Right ventricle myocardium inferior (tissue), 1 donor: ENCODE measurements at regions not wholly inside any gene's neighbourhood (a gene's known extent, or its start where the extent isn't known, plus 50 kb on each side); places are given as distances from the start of the nearest gene placed in this dataset.
"Not testable (repeated sequence)": the region's sequence is repeated elsewhere in the genome, so short reads cannot be mapped to it uniquely, and the experiment has no call there.

Source experiments
- ATAC-seq: fragments of 200-7000 bp; cut with Tn5 transposase; one replicate; pipeline ENCODE4 v1.9.1; 2020; ENCODE audit warnings: mild to moderate bottlenecking, moderate library complexity
- DNase-seq: peaks from one replicate; pipeline ENCODE4 v3.0.0; 2021; ENCODE audit errors: missing footprints
- intact Hi-C: fragments of 100-400 bp; cut with DNase I; formaldehyde crosslinking; loops from one replicate; pipeline ENCODE4 v1.11.0; 2022
- donor health status: DM: no; HTN: yes; CAD: no; lungs with severe emphysema.

DNA sequence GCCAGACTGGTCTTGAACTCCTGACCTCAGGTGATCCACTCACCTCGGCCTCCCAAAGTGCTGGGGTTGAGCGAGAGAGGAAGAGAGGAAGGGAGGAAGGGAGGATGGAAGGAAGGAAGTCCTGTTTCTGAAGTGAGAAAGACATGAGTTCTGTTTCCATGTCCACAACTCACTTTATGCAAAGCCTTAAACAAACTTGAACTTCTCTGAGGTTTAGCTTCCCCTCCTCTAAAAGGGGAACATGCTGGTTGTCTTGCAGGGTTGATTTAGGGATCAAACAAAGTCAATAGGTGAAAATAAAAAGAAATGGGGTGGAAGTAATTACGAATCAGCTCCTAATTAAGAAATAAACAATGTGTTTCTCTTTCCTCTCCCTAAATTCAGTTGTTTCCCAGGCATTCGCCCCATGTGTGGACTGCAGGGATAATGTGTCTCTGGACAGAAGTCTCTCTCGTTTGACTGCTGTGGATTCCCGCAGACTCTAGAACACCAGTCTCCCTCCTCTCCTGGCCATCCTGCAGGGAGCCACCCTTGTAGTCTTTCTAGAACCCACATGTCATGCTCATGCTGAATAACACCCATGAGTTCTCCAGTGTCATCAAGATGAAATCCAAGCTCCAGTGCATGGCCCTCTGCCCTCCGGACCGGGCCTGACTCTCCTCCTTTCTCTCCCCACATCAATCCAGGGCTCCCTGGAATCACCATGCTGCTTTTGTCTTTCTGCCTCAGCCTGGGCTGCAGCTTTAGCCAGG is 229.3 kb upstream of the TRIB2 start:
- DNase-seq: no peak
- no peak for ATAC-seq
- intact Hi-C loops: loop anchor here (5.0 kb wide), 1 partner anchor 230 kb away; the partner anchor contains the start of gene TRIB2

DNA sequence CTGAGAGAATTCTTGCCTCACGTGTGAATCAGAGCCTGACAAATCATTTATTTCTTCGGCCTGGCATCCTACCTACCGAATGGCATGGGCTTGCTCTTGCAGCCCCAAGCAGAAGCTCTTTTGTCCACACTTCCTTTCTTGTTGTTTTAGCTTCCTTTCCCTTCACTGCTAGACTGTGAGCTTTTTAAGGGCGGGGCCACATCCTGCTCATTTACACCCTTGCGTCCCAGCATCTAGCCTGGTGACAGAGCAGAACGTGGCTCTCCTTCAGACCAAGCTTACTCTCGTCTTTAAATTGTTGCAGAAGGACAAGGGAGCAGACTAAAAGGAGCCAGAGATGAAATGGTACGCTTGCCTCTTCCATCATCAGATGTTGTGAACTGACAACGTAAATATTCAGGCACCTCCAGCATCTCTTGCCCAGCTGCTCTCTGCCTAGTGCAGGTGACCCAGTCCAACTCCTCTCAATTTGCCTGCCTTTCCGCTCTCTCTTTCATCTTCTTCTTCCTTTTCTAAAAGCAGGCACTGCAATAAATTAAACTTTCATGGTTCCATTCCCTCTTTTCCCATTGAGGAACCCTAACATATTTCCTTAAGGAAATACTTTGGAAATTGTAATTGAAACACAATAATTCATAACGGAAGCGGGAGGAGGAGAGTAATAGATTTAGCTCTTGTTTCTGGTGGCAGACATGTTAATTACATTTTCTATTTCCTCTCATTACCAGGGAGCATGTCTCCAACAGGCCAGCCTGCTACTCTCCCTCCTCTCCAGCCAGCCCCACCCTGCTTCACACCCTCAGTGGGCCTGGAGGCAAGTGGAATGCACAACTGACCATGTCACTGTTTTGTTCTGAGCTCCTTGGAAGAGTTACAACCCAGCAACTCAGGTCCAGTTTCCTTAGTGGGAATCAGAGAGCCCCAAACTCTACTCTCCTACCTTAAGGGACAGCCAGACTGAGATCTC is 228.1 kb upstream of the TRIB2 start:
- intact Hi-C loops: loop anchor here (1.0 to 5.0 kb wide), 2 partner anchors 45 to 229 kb away; partner anchors contain the start of gene TRIB2
- DNase-seq (no peak), ATAC-seq (no peak)

DNA sequence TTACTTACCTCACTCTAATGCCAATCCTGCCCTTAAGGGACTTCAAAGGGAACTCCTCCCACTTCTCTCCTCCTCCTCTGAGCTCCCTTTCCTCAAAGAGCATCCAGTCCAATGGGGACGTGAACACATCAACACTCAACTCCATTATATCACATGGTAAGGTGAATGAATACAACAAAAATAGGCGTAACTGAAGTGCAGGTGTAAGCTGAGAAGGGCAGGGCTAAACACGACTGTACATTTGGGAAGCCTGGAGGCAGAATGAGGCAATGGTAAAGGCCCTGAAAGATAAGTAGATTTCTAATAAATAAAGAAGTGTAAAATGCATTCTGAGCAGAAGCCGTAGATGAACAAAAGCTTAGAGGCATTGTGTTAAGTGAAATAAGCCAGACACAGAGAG is 226.1 kb upstream of the TRIB2 start:
- no peak for DNase-seq
- ATAC-seq: no peak
- intact Hi-C loops: no loop called here

GRCh38 chr2:12492360-12492759 is 224.4 kb upstream of the TRIB2 start:
- ATAC-seq, DNase-seq, intact Hi-C loops: not testable (repeated sequence)

DNA sequence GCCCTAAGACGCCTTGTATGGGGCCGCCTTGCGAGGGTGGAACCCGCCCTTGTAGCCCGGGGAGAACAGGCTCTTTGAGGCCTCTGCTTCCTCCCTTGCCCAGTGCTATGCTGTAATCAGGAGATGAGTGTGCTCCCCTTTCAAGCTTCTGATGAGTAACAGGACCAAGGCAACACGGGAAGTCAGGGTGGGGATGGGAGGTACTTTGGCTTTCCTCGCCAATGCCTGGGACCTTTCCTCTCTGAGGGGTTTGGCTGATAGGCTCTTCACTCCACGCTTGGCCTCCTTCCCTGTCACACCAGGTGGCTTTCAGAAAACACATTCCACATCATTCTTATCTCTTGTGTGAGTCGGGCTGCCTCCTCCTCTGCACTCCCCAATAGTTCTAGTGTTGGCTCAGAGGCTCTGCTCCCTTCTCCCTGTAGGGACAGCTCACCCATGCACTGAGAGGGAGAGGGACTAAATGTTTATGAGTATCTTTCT is 223.7 kb upstream of the TRIB2 start:
- DNase-seq (peak; percentile 55), ATAC-seq (peak; percentile 83)
- intact Hi-C loops: no loop called here

GRCh38 chr2:12495247-12495868 is 221.4 kb upstream of the TRIB2 start:
- intact Hi-C loops: no loop called here
- DNase-seq: no peak
- ATAC-seq: no peak

DNA sequence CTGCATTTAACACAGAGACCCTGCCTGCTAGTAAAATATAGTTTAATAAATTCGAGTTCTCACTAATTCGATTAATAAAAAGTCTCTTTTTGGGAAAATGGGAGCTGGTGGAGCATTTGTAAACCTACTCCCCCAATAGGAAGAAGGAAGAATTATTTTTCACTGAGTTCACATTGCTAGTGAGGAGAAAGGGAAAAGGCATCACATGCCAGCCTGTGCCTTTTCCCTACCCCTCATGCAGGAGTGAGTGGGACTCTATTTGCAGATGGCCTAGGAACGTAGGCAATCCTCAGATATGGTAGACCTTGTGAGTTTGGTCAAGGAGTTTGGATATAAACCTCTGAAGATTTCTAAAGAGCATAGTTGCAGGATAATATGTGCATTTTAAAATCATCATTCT is 218.4 kb upstream of the TRIB2 start:
- no peak for ATAC-seq
- no peak for DNase-seq
- intact Hi-C loops: no loop called here

- intact Hi-C loops: no loop called here
- no peak for DNase-seq
- ATAC-seq: no peak
These were observed 218.0 kb upstream of the TRIB2 start for GRCh38 chr2:12498704-12499103.

- no peak for DNase-seq
- ATAC-seq: no peak
- intact Hi-C loops: no loop called here
These were observed 215.8 kb upstream of the TRIB2 start for GRCh38 chr2:12500899-12501298.

GRCh38 chr2:12501469-12502158 is 215.1 kb upstream of the TRIB2 start:
- intact Hi-C loops: no loop called here
- peak; percentile 48 for ATAC-seq
- no peak for DNase-seq

GRCh38 chr2:12502759-12503158 is 214.0 kb upstream of the TRIB2 start:
- no peak for DNase-seq

DNA sequence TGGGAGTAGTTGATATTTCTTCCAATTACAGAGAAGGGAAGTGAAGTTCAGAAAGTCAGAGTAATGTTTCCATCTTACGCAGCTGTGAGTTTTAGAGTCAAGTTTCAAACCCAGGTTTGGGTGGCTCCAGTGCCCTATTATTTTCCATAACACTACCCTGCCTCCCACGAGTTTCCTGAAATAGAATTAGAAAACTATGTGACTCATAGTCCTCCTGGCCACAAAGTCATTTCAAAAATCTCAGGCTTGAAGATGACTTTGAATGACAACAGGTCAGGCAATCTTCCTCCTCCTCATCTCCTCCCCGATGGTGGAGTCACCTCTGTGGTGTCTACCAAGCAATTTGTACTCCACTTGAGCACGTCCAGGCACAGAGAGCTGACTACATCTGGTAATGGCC is 212.3 kb upstream of the TRIB2 start:
- no peak for DNase-seq
- no peak for ATAC-seq
- intact Hi-C loops: no loop called here

More at GRCh38 chr2:12502759-12503158, 214.0 kb upstream of the TRIB2 start:
- intact Hi-C loops: no loop called here
- ATAC-seq: no peak

GRCh38 chr2:12506846-12507245 is 209.9 kb upstream of the TRIB2 start:
- no peak for DNase-seq
- no peak for ATAC-seq
- intact Hi-C loops: no loop called here

- intact Hi-C loops: no loop called here
- ATAC-seq: no peak
- DNase-seq: no peak
These were observed 209.4 kb upstream of the TRIB2 start for GRCh38 chr2:12507295-12507694.

DNA sequence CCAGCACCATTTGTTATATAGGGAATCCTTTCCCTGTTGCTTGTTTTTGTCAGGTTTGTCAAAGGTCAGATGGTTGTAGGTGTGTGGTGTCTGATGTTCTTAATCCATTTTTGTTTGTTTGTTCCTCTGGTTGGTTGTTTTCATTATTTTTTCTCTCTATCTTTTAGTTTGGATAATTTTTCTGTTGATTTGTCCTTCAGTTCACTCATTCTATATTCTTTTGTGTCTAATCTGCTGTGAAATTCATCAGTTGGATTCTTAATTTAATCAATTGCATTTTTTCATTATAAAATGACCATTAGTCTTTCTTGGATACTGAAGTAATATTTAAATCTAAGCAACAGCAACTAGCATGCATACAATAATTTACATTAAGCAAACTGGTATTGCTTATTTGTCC is 206.7 kb upstream of the TRIB2 start:
- no peak for DNase-seq
- ATAC-seq: no peak
- intact Hi-C loops: no loop called here

GRCh38 chr2:12513339-12513738 is 203.4 kb upstream of the TRIB2 start:
- DNase-seq: no peak
- intact Hi-C loops: no loop called here
- no peak for ATAC-seq

DNA sequence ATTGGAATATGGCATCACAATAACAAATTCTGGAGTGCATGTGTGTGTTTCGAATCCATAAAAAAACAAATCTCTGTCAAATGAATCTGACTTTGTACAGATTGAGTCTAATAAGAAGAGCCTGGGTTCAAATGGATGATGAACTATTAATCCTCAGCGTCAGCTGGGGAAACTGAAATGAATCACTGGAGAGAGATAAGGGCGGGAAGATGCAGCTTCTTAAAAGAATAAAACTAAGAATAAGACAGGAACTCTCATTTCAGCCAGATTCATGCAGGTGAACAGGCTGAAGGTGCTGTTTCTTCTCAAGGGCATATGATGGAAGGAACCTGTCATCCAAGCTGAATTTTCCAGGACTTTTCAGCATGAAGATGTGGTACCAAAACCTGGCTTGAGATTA is 202.6 kb upstream of the TRIB2 start:
- intact Hi-C loops: no loop called here
- ATAC-seq: no peak
- no peak for DNase-seq

- intact Hi-C loops: no loop called here
- DNase-seq (no peak), ATAC-seq (no peak)
These were observed 201.9 kb upstream of the TRIB2 start for GRCh38 chr2:12514631-12515437.
